Liver (tissue), 8 donors: ENCODE measurements at regions not wholly inside any gene's neighbourhood (a gene's known extent, or its start where the extent isn't known, plus 50 kb on each side); places are given as distances from the start of the nearest gene placed in this dataset.

ENCODE experiments used
- DNase-seq: peaks from one replicate; pipeline ENCODE4 v3.0.0-alpha.2; 2017; ENCODE audit warnings: low spot score
- H3K27ac ChIP-seq, 2 donors: one replicate each; pipeline ENCODE4 v1.7.0; 2013; ENCODE audit warnings: inconsistent platforms in 2 of 2, low read length in 2 of 2, control low read depth in 1 of 2, low read depth in 1 of 2, mild to moderate bottlenecking in 1 of 2
- H3K27me3 ChIP-seq, 4 donors: one replicate each; pipeline versions ENCODE4 v1.6.1 to v1.7.0; 2013; ENCODE audit warnings: low read length in 3 of 4, inconsistent platforms in 1 of 4, mild to moderate bottlenecking in 1 of 4, moderate library complexity in 1 of 4; ENCODE audit not compliant: control insufficient read depth in 4 of 4, insufficient read depth in 4 of 4
- H3K36me3 ChIP-seq, 4 donors: one replicate each; pipeline versions ENCODE4 v1.6.1 to v1.7.0; 2013; ENCODE audit warnings: low read length in 3 of 4, mild to moderate bottlenecking in 3 of 4, low read depth in 1 of 4, moderate library complexity in 1 of 4; ENCODE audit not compliant: control insufficient read depth in 4 of 4, insufficient read depth in 3 of 4
- H3K4me1 ChIP-seq, 4 donors: one replicate each; pipeline versions ENCODE4 v1.6.1 to v1.7.0; 2013; ENCODE audit warnings: low read length in 3 of 4, mild to moderate bottlenecking in 3 of 4, moderate library complexity in 1 of 4; ENCODE audit not compliant: control insufficient read depth in 4 of 4, insufficient read depth in 4 of 4
- H3K4me3 ChIP-seq, 3 donors: one replicate each; pipeline versions ENCODE4 v1.6.1 to v1.7.0; 2013; ENCODE audit warnings: low read length in 3 of 3, control low read depth in 1 of 3, low read depth in 1 of 3, mild to moderate bottlenecking in 1 of 3
- H3K9ac ChIP-seq, 2 donors: one replicate each; pipeline ENCODE4 v1.7.0; 2013; ENCODE audit warnings: low read length in 2 of 2, mild to moderate bottlenecking in 2 of 2, moderate library complexity in 2 of 2, control low read depth in 1 of 2, low read depth in 1 of 2
- H3K9me3 ChIP-seq, 4 donors: one replicate each; pipeline versions ENCODE4 v1.6.1 to v1.7.0; 2013; ENCODE audit warnings: low read length in 3 of 4; ENCODE audit not compliant: control insufficient read depth in 4 of 4
- ATF3 ChIP-seq: IDR thresholded peaks from 2 replicates; pipeline ENCODE4 v1.6.1; 2016; ENCODE audit warnings: antibody characterized with exemption
- CTCF ChIP-seq: fragments of 150-350 bp; IDR thresholded peaks from 2 replicates; pipeline ENCODE4 v1.5.1; 2017; ENCODE audit warnings: improper control_type of control experiment, low read depth, low read length; ENCODE audit not compliant: missing input control
- EGR1 ChIP-seq, 2 donors: IDR thresholded peaks; 2 replicates each; pipeline ENCODE4 v1.6.1; 2016 to 2018; ENCODE audit warnings: antibody characterized with exemption in 2 of 2, low read depth in 2 of 2
- FOXA1 ChIP-seq: IDR thresholded peaks from 2 replicates; pipeline ENCODE4 v1.6.1; 2016; ENCODE audit warnings: antibody characterized with exemption
- FOXA2 ChIP-seq: IDR thresholded peaks from 2 replicates; pipeline ENCODE4 v1.6.1; 2016; ENCODE audit warnings: antibody characterized with exemption
- GABPA ChIP-seq, 2 donors: IDR thresholded peaks in 1 of 2; conservative IDR thresholded peaks in 1 of 2; 2 replicates each; pipeline ENCODE4 v1.6.1; 2016; ENCODE audit warnings: antibody characterized with exemption in 2 of 2, mild to moderate bottlenecking in 1 of 2, moderate library complexity in 1 of 2
- HNF4A ChIP-seq, 2 donors: conservative IDR thresholded peaks; 2 replicates each; pipeline ENCODE4 v1.6.1; 2016; ENCODE audit warnings: antibody characterized with exemption in 2 of 2, mild to moderate bottlenecking in 2 of 2
- HNF4G ChIP-seq: IDR thresholded peaks from 2 replicates; pipeline ENCODE4 v1.6.1; 2016; ENCODE audit warnings: antibody characterized with exemption
- JUND ChIP-seq, 2 donors: IDR thresholded peaks; 2 replicates each; pipeline ENCODE4 v1.6.1; 2016; ENCODE audit warnings: antibody characterized with exemption in 2 of 2
- MAX ChIP-seq: IDR thresholded peaks from 2 replicates; pipeline ENCODE4 v1.6.1; 2016; ENCODE audit warnings: antibody characterized with exemption
- NR2F2 ChIP-seq: IDR thresholded peaks from 2 replicates; pipeline ENCODE4 v1.6.1; 2016; ENCODE audit warnings: antibody characterized with exemption
- RAD21 ChIP-seq, 2 donors: IDR thresholded peaks; 2 replicates each; pipeline ENCODE4 v1.6.1; 2016; ENCODE audit warnings: antibody characterized with exemption in 2 of 2, mild to moderate bottlenecking in 2 of 2
- RXRA ChIP-seq, 2 donors: IDR thresholded peaks; 2 replicates each; pipeline ENCODE4 v1.6.1; 2017 to 2018; ENCODE audit warnings: antibody characterized with exemption in 2 of 2, mild to moderate bottlenecking in 1 of 2
- SP1 ChIP-seq: IDR thresholded peaks from 2 replicates; pipeline ENCODE4 v1.6.1; 2018; ENCODE audit warnings: antibody characterized with exemption, mild to moderate bottlenecking
- TAF1 ChIP-seq: conservative IDR thresholded peaks from 2 replicates; pipeline ENCODE4 v1.6.1; 2016; ENCODE audit warnings: antibody characterized with exemption, mild to moderate bottlenecking
- YY1 ChIP-seq: IDR thresholded peaks from 2 replicates; pipeline ENCODE4 v1.6.1; 2016; ENCODE audit warnings: antibody characterized with exemption, mild to moderate bottlenecking
- ZBTB33 ChIP-seq: IDR thresholded peaks from 2 replicates; pipeline ENCODE4 v1.6.1; 2016; ENCODE audit warnings: antibody characterized with exemption
- WGBS: extraction: QIAGEN DNeasy Blood & Tissue Kit; methylation state at CpG from one replicate; pipeline ENCODE4 v1.1.7; 2013; 5-methylcytosine and 5-hydroxymethylcytosine counted together
- donor health status: healthy.
- donor health status: healthy.
- donor health status: healthy.
- donor health status: healthy.
- donor health status: healthy.

- Histone ChIP-seq H3K9me3 (no peaks in the 10 kb centered on the region), H3K27ac (no peak overlapping the region), H3K9ac (no peak overlapping the region), H3K27me3 (no peaks in the 10 kb centered on the region), H3K4me1 (no peaks in the 10 kb centered on the region), H3K36me3 (no peaks in the 10 kb centered on the region), H3K4me3 (no peak overlapping the region)
- no peak for TF ChIP-seq MAX
- TF ChIP-seq GABPA (IDR thresholded peaks at IDR 0.05 in 1 of 2, conservative IDR thresholded peaks at IDR 0.05 in 1 of 2) = no peak
- TF ChIP-seq ZBTB33 = no peak
- no peak for TF ChIP-seq SP1
- DNase-seq = no peak
- WGBS = 80% methylated on average over 4 of the region's 4 CpGs
These were observed 85.5 kb upstream of the ZSWIM2 start for GRCh38 chr2:186934420-186934819.

- DNase-seq = no peak
- H3K27ac ChIP-seq = no peak overlapping the region
- H3K4me3 ChIP-seq = no peak overlapping the region
- H3K4me1 ChIP-seq = no peaks in the 10 kb centered on the region
- H3K9ac ChIP-seq = no peak overlapping the region
- no peak for TF ChIP-seq HNF4G
- no peak for TF ChIP-seq HNF4A (conservative IDR thresholded peaks at IDR 0.05)
- TF ChIP-seq ATF3 = no peak
- TF ChIP-seq CTCF = no peak
- no peaks in the 10 kb centered on the region for H3K27me3 ChIP-seq
- no peaks in the 10 kb centered on the region for H3K36me3 ChIP-seq
- H3K9me3 ChIP-seq = no peaks in the 10 kb centered on the region
These were observed 78.9 kb upstream of the ZSWIM2 start for GRCh38 chr2:186927867-186928191.

- Histone ChIP-seq H3K4me1 (no peaks in the 10 kb centered on the region), H3K9ac (no peak overlapping the region), H3K9me3 (no peaks in the 10 kb centered on the region), H3K27ac (no peak overlapping the region), H3K36me3 (no peaks in the 10 kb centered on the region), H3K27me3 (no peaks in the 10 kb centered on the region), H3K4me3 (no peak overlapping the region)
- WGBS = 98% methylated on average over 4 of the region's 4 CpGs
- no peak for DNase-seq
- no peak for TF ChIP-seq HNF4G
- no peak for TF ChIP-seq GABPA (IDR thresholded peaks at IDR 0.05 in 1 of 2, conservative IDR thresholded peaks at IDR 0.05 in 1 of 2)
- no peak for TF ChIP-seq RAD21 (IDR thresholded peaks at IDR 0.05)
- TF ChIP-seq SP1 = no peak
- no peak for TF ChIP-seq RXRA (IDR thresholded peaks at IDR 0.05)
- no peak for TF ChIP-seq NR2F2
- TF ChIP-seq FOXA2 = no peak
- no peak for TF ChIP-seq HNF4A (conservative IDR thresholded peaks at IDR 0.05)
- no peak for TF ChIP-seq ATF3
- TF ChIP-seq YY1 = no peak
- no peak for TF ChIP-seq TAF1
- no peak for TF ChIP-seq CTCF
- TF ChIP-seq JUND (IDR thresholded peaks at IDR 0.05) = no peak
- TF ChIP-seq ZBTB33 = no peak
- no peak for TF ChIP-seq FOXA1
- TF ChIP-seq EGR1 (IDR thresholded peaks at IDR 0.05; ENCODE audit: low read depth in 2 of 2) = no peak
- no peak for TF ChIP-seq MAX
These were observed 78.4 kb upstream of the ZSWIM2 start for GRCh38 chr2:186927185-186927866.
